GM23248 (cell line): ENCODE measurements at regions not wholly inside any gene's neighbourhood (a gene's known extent, or its start where the extent isn't known, plus 50 kb on each side); places are given as distances from the start of the nearest gene placed in this dataset.

Source experiments
- EZH2 ChIP-seq: fragments of 200-600 bp; sonication (generic); IDR thresholded peaks from 2 replicates; pipeline ENCODE4 v1.6.1; 2018; ENCODE audit warnings: antibody characterized with exemption, mild to moderate bottlenecking; ENCODE audit not compliant: insufficient read depth, poor library complexity, severe bottlenecking
- EZH2phosphoT487 ChIP-seq: fragments of 200-600 bp; sonication (generic); IDR thresholded peaks from 2 replicates; pipeline ENCODE4 v1.6.1; 2018; ENCODE audit warnings: antibody characterized with exemption, moderate library complexity, mild to moderate bottlenecking, low read depth; ENCODE audit not compliant: insufficient read depth

GRCh38 chr6:74764486-74764885 is 441.4 kb downstream of the COL12A1 start:
- no peak for TF ChIP-seq EZH2
- TF ChIP-seq EZH2phosphoT487: no peak
